ENCODE measurements at regions not wholly inside any gene's neighbourhood (a gene's known extent, or its start where the extent isn't known, plus 50 kb on each side); places are given as distances from the start of the nearest gene placed in this dataset.

DNA sequence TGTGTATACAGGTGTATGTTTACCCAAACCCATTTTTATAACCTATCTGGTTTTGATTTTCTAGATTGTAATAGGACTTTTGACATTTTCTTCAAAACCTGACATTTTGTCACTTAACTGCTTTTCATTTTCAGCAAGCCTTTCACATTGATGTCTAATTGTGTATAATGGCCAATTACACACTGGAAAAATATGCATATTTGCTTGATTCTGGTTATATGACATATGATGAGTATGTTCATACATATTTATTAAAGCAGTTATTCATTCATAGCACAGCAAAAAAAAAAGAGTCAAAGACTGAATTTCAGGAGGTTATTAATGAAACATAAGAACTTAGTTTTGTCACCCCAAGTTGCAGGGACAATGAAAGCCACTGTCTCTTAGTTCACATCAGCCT lies 307.7 kb upstream of the TNP1 start:
- TF ChIP-seq EZH2 (IDR thresholded peaks at IDR 0.05), result no peak
- TF ChIP-seq POLR2AphosphoS5 (IDR thresholded peaks at IDR 0.05; ENCODE audit: borderline replicate concordance, low read depth, low read length), result no peak
- TF ChIP-seq FOXP2 (optimal IDR thresholded peaks at IDR 0.05; ENCODE audit: control extremely low read depth, extremely low read length, insufficient read depth), result no peak

All from SK-N-MC (cell line).